Upper lobe of right lung (tissue), 1 donor: ENCODE measurements at regions not wholly inside any gene's neighbourhood (a gene's known extent, or its start where the extent isn't known, plus 50 kb on each side); places are given as distances from the start of the nearest gene placed in this dataset.
A peak's percentile ranks its signal among the peaks of the same experiment; 100 is the strongest.

Source experiments
- ATAC-seq: fragments of 200-7000 bp; cut with Tn5 transposase; one replicate; pipeline ENCODE4 v1.9.1; 2020; ENCODE audit warnings: mild to moderate bottlenecking, moderate library complexity
- DNase-seq: peaks from one replicate; pipeline ENCODE4 v3.0.0-alpha.2; 2020
- H3K27ac ChIP-seq: fragments of 200-600 bp; one replicate; pipeline ENCODE4 v1.8.0; 2022
- H3K27me3 ChIP-seq: fragments of 200-600 bp; one replicate; pipeline ENCODE4 v1.8.0; 2022; ENCODE audit warnings: mild to moderate bottlenecking
- H3K36me3 ChIP-seq: fragments of 200-600 bp; one replicate; pipeline ENCODE4 v1.8.0; 2022
- H3K4me1 ChIP-seq: fragments of 200-600 bp; one replicate; pipeline ENCODE4 v1.8.0; 2022
- H3K4me3 ChIP-seq: fragments of 200-600 bp; one replicate; pipeline ENCODE4 v1.8.0; 2022; ENCODE audit warnings: mild to moderate bottlenecking
- H3K9me3 ChIP-seq: fragments of 200-600 bp; one replicate; pipeline ENCODE4 v1.8.0; 2022
- intact Hi-C: fragments of 100-400 bp; cut with DNase I; formaldehyde crosslinking; loops from one replicate; pipeline ENCODE4 v1.11.0; 2022
- TF ChIP-seq, protein P1 (sequence below): fragments of 200-600 bp; IDR thresholded peaks from one replicate; pipeline ENCODE4 v1.8.0; 2022; ENCODE audit warnings: antibody characterized with exemption
- donor health status: DM: no; HTN: yes; CAD: no; lungs with severe emphysema.

DNA sequence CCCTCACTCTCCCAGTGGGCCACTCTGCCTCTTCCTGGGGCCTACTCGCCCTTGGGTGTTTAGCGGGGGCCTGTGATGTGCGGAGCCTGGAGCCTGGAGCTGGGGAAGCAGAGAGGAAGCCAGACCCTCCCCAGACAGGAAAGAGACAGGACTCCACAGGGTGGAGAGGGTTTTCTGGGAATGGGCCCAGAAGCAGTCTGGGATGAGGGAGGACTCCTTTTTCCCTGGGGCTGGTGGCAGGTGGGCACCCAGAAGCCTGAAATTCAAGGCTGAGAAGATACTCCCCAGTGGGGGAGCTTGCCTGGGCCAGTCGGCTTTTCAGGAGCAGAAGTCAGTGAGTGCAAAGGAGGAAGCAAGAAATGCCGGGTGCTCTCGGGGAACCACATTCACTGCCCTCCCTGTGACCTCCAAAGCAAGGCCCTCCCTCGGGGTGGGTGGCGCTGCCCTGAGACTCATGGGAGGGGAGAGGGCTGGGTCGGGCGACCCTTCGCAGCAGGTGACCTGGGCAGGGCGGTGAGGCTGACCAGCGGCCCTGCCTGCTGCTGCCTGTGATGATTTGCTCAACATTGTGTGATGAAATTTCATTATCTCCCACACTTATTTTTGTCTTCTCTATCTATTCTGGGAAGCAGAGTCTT is 1377.4 kb downstream of the BRD1 start:
- peak; percentile 59 for ATAC-seq
- Histone ChIP-seq H3K9me3 (no peaks in the 10 kb centered on the region), H3K4me3 (no peak overlapping the region), H3K36me3 (no peaks in the 10 kb centered on the region), H3K27ac (no peak overlapping the region), H3K27me3 (peaks cover under 1% of the 10 kb centered on the region), H3K4me1 (no peaks in the 10 kb centered on the region)
- intact Hi-C loops: loop anchor here (10.0 kb wide), 1 partner anchor 454 kb away; no protein-coding TSS in a partner anchor
- TF ChIP-seq, protein P1, sequence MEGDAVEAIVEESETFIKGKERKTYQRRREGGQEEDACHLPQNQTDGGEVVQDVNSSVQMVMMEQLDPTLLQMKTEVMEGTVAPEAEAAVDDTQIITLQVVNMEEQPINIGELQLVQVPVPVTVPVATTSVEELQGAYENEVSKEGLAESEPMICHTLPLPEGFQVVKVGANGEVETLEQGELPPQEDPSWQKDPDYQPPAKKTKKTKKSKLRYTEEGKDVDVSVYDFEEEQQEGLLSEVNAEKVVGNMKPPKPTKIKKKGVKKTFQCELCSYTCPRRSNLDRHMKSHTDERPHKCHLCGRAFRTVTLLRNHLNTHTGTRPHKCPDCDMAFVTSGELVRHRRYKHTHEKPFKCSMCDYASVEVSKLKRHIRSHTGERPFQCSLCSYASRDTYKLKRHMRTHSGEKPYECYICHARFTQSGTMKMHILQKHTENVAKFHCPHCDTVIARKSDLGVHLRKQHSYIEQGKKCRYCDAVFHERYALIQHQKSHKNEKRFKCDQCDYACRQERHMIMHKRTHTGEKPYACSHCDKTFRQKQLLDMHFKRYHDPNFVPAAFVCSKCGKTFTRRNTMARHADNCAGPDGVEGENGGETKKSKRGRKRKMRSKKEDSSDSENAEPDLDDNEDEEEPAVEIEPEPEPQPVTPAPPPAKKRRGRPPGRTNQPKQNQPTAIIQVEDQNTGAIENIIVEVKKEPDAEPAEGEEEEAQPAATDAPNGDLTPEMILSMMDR: no peak
- peak; percentile 69 for DNase-seq

DNA sequence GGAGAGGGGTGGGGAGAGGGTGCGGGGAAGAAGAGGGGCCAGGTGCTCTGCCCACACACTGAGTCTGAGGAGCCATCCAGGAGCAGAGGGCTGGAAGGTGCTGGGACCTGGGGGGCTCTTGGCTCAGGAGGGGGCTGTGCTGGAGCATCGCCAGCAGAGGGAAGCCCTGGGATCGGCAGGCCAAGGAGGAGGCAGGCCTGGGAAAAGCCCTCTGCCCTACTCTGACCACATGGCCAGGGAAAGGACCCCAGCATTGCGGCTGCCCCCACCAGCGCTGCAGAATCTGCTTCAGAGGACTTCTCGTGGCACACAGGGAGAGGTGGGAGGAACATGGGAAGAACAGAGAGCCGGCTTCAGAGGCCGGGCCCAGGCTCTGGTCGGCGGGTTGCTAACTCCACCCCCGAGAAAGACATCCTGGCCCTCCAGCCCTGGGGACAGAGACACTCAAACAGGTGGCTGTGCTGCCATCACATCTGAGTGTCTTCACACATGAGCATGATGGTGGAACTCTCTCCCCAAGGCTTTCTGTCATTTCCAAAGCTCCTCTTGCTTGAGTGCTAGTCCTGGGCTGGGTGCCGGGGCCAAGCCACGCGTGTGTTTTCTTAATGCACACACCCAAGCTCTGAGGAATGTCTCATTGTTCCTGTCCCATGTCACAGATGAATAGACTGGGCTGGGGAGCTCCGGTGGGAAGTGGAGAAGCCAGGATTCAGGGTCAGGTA is 1378.0 kb downstream of the BRD1 start:
- DNase-seq: peak; percentile 46
- TF ChIP-seq, protein P1: no peak
- Histone ChIP-seq H3K27me3 (peaks cover 7% of the 10 kb centered on the region), H3K27ac (no peak overlapping the region), H3K4me1 (no peaks in the 10 kb centered on the region), H3K4me3 (no peak overlapping the region), H3K9me3 (no peaks in the 10 kb centered on the region), H3K36me3 (no peaks in the 10 kb centered on the region)
- intact Hi-C loops: loop anchor here (10.0 kb wide), 1 partner anchor 455 kb away; no protein-coding TSS in a partner anchor
- ATAC-seq: no peak

DNA sequence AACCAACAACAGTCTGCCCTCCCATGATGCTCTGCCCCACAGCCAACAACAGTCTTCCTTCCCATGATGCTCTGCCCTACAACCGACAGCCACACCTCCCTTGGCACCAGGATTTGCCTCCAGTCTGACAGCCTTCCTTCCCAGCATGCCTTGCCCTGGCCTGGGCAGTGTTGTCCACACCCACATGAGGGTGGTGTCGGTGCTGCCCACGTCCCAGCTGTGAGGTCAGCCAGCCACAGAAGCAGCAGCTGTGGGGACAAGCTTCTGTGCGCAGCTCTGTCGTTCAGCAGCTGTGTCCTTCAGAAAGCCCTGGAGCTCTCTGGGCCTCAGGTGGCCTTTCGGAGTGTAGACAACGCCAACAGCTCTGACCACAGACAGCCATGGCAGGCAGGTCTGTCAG is 1378.9 kb downstream of the BRD1 start:
- DNase-seq (peak; percentile 25), ATAC-seq (no peak)
- intact Hi-C loops: no loop called here
- Histone ChIP-seq H3K36me3 (no peaks in the 10 kb centered on the region), H3K4me1 (no peaks in the 10 kb centered on the region), H3K27ac (no peak overlapping the region), H3K27me3 (peaks cover 7% of the 10 kb centered on the region), H3K9me3 (no peaks in the 10 kb centered on the region), H3K4me3 (no peak overlapping the region)
- TF ChIP-seq, protein P1: no peak

DNA sequence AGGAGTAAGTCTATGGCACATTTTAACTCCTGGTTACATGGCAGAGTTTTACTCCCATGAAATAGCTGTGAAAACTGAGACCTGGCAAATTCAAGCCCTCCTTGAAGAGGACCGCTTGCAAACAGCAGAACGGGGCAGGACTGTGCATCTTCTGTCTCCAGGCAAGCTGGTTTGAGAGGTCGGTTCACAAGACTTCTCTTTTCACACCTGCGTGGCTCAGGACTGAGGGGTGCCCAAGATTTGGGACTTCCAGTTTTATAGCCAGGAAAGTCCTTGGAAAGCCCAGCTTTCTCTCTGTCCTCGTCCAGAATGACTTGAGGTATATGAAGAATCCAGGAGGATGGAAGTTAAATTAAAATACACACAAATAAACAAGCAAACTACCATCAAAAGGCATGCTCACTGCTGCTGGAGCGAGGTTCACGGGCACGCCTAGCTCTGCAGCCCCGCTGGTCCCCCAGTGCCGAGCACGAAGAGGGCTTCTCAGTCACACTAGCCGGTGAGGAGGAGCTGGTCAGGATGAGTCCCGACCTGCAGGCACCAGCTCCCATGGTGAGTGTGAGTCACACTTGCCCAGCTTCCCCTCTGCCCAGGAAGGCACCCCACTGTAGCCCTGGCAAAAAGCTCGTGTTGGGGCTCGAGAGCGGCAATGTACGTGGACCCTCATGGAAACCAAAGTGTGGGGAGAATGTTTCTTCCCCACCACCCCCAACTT is 1382.4 kb downstream of the BRD1 start:
- no peak for DNase-seq
- intact Hi-C loops: no loop called here
- no peaks in the 10 kb centered on the region for H3K36me3 ChIP-seq

DNA sequence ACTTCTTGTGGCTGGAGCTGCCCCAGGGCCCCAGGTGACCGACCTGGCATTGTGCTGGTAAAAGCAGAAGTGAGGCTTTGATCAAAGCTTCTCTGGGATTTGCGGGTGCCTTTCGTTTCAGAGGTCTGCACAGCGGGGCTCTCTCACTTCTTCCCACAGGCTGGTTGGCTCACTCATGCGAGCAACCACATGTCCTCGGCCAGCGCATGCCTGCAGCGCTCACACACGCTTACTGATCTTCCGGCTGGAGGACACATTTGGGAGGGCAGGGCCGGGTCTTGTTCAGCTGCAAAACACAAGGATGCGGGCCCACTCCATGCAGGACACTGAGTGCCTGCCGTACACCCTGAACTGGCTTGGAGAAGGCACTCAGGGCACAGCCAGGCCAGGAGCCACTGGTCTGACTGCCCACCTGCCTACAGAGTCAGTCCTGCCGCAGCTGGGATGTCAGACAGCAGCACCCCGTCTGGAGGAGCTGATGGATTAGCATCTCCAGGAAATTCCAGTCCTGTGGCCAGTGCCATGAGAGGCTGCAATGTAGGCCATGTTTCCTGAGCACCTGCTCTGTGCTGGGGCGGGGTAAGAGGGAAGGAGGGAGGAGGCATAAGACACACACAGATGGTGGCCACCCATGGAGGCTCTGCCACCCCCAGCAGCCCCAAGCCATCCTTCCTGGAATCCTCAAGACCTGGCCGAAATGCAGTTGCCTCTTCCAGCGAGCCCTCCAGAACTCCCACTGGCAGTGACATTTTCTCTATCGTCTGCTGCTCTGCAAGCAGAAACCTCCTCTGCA is 1383.2 kb downstream of the BRD1 start:
- Histone ChIP-seq H3K27ac (no peak overlapping the region), H3K27me3 (peaks cover 7% of the 10 kb centered on the region), H3K4me3 (no peak overlapping the region), H3K4me1 (no peaks in the 10 kb centered on the region), H3K9me3 (no peaks in the 10 kb centered on the region), H3K36me3 (no peaks in the 10 kb centered on the region)
- intact Hi-C loops: no loop called here
- ATAC-seq (no peak), DNase-seq (no peak)
- TF ChIP-seq, protein P1: no peak

More for the DNA sequence above, 1382.4 kb downstream of the BRD1 start:
- Histone ChIP-seq H3K27ac (no peak overlapping the region), H3K27me3 (peaks cover 7% of the 10 kb centered on the region), H3K4me3 (no peak overlapping the region), H3K9me3 (no peaks in the 10 kb centered on the region), H3K4me1 (no peaks in the 10 kb centered on the region)
- TF ChIP-seq, protein P1: no peak
- ATAC-seq: no peak
